H9 (cell line): ENCODE measurements at regions not wholly inside any gene's neighbourhood (a gene's known extent, or its start where the extent isn't known, plus 50 kb on each side); places are given as distances from the start of the nearest gene placed in this dataset.

Experiments used
- DNase-seq: peaks from one replicate; pipeline ENCODE4 v3.0.0-alpha.2; 2017
- H2AFZ ChIP-seq: one replicate; pipeline ENCODE4 v1.6.1; 2013; ENCODE audit warnings: mild to moderate bottlenecking, low read length, control low read depth, moderate library complexity
- H2AK5ac ChIP-seq: 2 replicates; pipeline ENCODE4 v1.6.1; 2013; ENCODE audit warnings: low read length, control low read depth, mixed read lengths; ENCODE audit not compliant: insufficient read length
- H2BK120ac ChIP-seq: one replicate; pipeline ENCODE4 v1.6.1; 2013; ENCODE audit warnings: low read depth, mild to moderate bottlenecking, low read length, control low read depth, inconsistent platforms; ENCODE audit not compliant: poor library complexity, severe bottlenecking
- H2BK12ac ChIP-seq: 2 replicates; pipeline ENCODE4 v1.6.1; 2013; ENCODE audit warnings: low read length, control low read depth, mixed read lengths, low read depth; ENCODE audit not compliant: insufficient read length
- H2BK15ac ChIP-seq: 2 replicates; pipeline ENCODE4 v1.6.1; 2013; ENCODE audit warnings: low read depth, low read length, control low read depth
- H2BK20ac ChIP-seq: one replicate; pipeline ENCODE4 v1.6.1; 2013; ENCODE audit warnings: low read depth, mild to moderate bottlenecking, low read length, control low read depth, inconsistent platforms; ENCODE audit not compliant: poor library complexity, severe bottlenecking
- H2BK5ac ChIP-seq: 2 replicates; pipeline ENCODE4 v1.6.1; 2013; ENCODE audit warnings: low read length, control low read depth, mixed read lengths; ENCODE audit not compliant: insufficient read length
- H3K14ac ChIP-seq: 2 replicates; pipeline ENCODE4 v1.6.1; 2013; ENCODE audit warnings: low read length, control low read depth; ENCODE audit not compliant: insufficient read depth
- H3K18ac ChIP-seq: 2 replicates; pipeline ENCODE4 v1.6.1; 2013; ENCODE audit warnings: low read depth, mild to moderate bottlenecking, mixed read lengths, low read length, control low read depth; ENCODE audit not compliant: insufficient read length
- H3K23ac ChIP-seq: 2 replicates; pipeline ENCODE4 v1.6.1; 2013; ENCODE audit warnings: low read length, control low read depth, mixed read lengths, low read depth; ENCODE audit not compliant: insufficient read length
- H3K23me2 ChIP-seq: 2 replicates; pipeline ENCODE4 v1.6.1; 2013; ENCODE audit warnings: low read depth, mild to moderate bottlenecking, mixed read lengths, low read length, control low read depth; ENCODE audit not compliant: insufficient read length, poor library complexity, severe bottlenecking
- H3K27ac ChIP-seq: 2 replicates; pipeline ENCODE4 v1.5.1; 2013; ENCODE audit warnings: low read length, control low read depth, mixed read lengths, low read depth; ENCODE audit not compliant: insufficient read length
- H3K27me3 ChIP-seq: 2 replicates; pipeline ENCODE4 v1.6.1; 2013; ENCODE audit warnings: low read length, control low read depth, inconsistent platforms; ENCODE audit not compliant: insufficient read depth
- H3K4ac ChIP-seq: 2 replicates; pipeline ENCODE4 v1.6.1; 2013; ENCODE audit warnings: low read depth, mild to moderate bottlenecking, control low read depth, inconsistent platforms, low read length, moderate library complexity
- H3K4me1 ChIP-seq: 2 replicates; pipeline ENCODE4 v1.6.1; 2013; ENCODE audit warnings: low read length, control low read depth, inconsistent platforms; ENCODE audit not compliant: insufficient read depth
- H3K4me2 ChIP-seq: 2 replicates; pipeline ENCODE4 v1.6.1; 2013; ENCODE audit warnings: low read length, control low read depth, mixed read lengths; ENCODE audit not compliant: insufficient read length, insufficient read depth
- H3K56ac ChIP-seq: 2 replicates; pipeline ENCODE4 v1.6.1; 2013; ENCODE audit warnings: low read depth, mild to moderate bottlenecking, mixed read lengths, low read length, control low read depth; ENCODE audit not compliant: insufficient read length
- H3K79me1 ChIP-seq: 2 replicates; pipeline ENCODE4 v1.6.1; 2013; ENCODE audit warnings: low read depth, mild to moderate bottlenecking, moderate library complexity, low read length, control low read depth, inconsistent platforms; ENCODE audit not compliant: insufficient read depth, poor library complexity, severe bottlenecking
- H3K79me2 ChIP-seq: 2 replicates; pipeline ENCODE4 v1.6.1; 2013; ENCODE audit warnings: low read length, control low read depth, inconsistent platforms; ENCODE audit not compliant: insufficient read depth
- H3K9ac ChIP-seq: 2 replicates; pipeline ENCODE4 v1.6.1; 2013; ENCODE audit warnings: low read length, control low read depth, mixed read lengths; ENCODE audit not compliant: insufficient read length; ENCODE audit errors: extremely low read depth
- H3K9me3 ChIP-seq: one replicate; pipeline ENCODE4 v1.6.1; 2013; ENCODE audit warnings: low read depth, low read length, inconsistent platforms; ENCODE audit not compliant: control insufficient read depth
- H3T11ph ChIP-seq: one replicate; pipeline ENCODE4 v1.6.1; 2013; ENCODE audit warnings: mild to moderate bottlenecking, low read length, control low read depth, inconsistent platforms
- H4K20me1 ChIP-seq: one replicate; pipeline ENCODE4 v1.6.1; 2013; ENCODE audit not compliant: control insufficient read depth, insufficient read length, insufficient read depth
- H4K5ac ChIP-seq: 2 replicates; pipeline ENCODE4 v1.6.1; 2013; ENCODE audit warnings: low read depth, mild to moderate bottlenecking, mixed read lengths, low read length, control low read depth; ENCODE audit not compliant: insufficient read length
- H4K8ac ChIP-seq: replicated peaks from 2 replicates; pipeline ENCODE4 v1.6.1; 2013; ENCODE audit warnings: low read length, control low read depth, mixed read lengths, low read depth; ENCODE audit not compliant: insufficient read length
- H4K91ac ChIP-seq: 2 replicates; pipeline ENCODE4 v1.6.1; 2013; ENCODE audit warnings: low read depth, mild to moderate bottlenecking, moderate library complexity, mixed read lengths, low read length, control low read depth; ENCODE audit not compliant: insufficient read length
- H3K27ac Mint-ChIP-seq, 3 experiments: 2 replicates in 2 of 3; 3 replicates in 1 of 3; pipeline ENCODE4 v1.8.0; 2020 to 2021; ENCODE audit warnings: mixed read lengths in 3 of 3, mild to moderate bottlenecking in 1 of 3, moderate library complexity in 1 of 3
- H3K27me3 Mint-ChIP-seq: 2 replicates; pipeline ENCODE4 v1.8.0; 2021; ENCODE audit warnings: low read depth, mild to moderate bottlenecking, moderate library complexity, mixed read lengths
- H3K36me3 Mint-ChIP-seq, 3 experiments: 2 replicates in 2 of 3; 3 replicates in 1 of 3; pipeline ENCODE4 v1.8.0; 2020 to 2021; ENCODE audit warnings: low read depth in 3 of 3, mixed read lengths in 3 of 3; ENCODE audit not compliant: insufficient read depth in 1 of 3
- H3K4me1 Mint-ChIP-seq, 2 experiments: 2 replicates each; pipeline ENCODE4 v1.8.0; 2020; ENCODE audit warnings: mixed read lengths in 2 of 2
- H3K4me3 Mint-ChIP-seq, 2 experiments: 2 replicates in 1 of 2; 3 replicates in 1 of 2; pipeline ENCODE4 v1.8.0; 2020 to 2021; ENCODE audit warnings: mild to moderate bottlenecking in 2 of 2, mixed read lengths in 2 of 2, moderate library complexity in 1 of 2
- H3K9me3 Mint-ChIP-seq, 2 experiments: 2 replicates in 1 of 2; 3 replicates in 1 of 2; pipeline ENCODE4 v1.8.0; 2020; ENCODE audit warnings: mild to moderate bottlenecking in 2 of 2, mixed read lengths in 2 of 2, moderate library complexity in 1 of 2
- CTCF ChIP-seq: fragments of 200-600 bp; sonication (generic); conservative IDR thresholded peaks from 3 replicates; pipeline ENCODE4 v1.8.0; 2021; ENCODE audit warnings: antibody characterized with exemption, mild to moderate bottlenecking
- WGBS: extraction: QIAGEN DNeasy Blood & Tissue Kit; methylation state at CpG from one replicate; pipeline ENCODE4 v1.1.7; 2013; ENCODE audit warnings: missing lambda C conversion rate, low lambda C conversion rate, mixed read lengths; ENCODE audit not compliant: insufficient read length; ENCODE audit errors: extremely low coverage; 5-methylcytosine and 5-hydroxymethylcytosine counted together

GRCh38 chr2:177084607-177085006 is 128.0 kb upstream of the HNRNPA3 start:
- WGBS, result no CpG with 5 or more reads among the region's 4 CpGs
- H3K27me3 ChIP-seq, result no peaks in the 10 kb centered on the region
- H3K27ac ChIP-seq, result no peak overlapping the region
- H4K20me1 ChIP-seq, result no peaks in the 10 kb centered on the region
- no peak overlapping the region for H4K8ac ChIP-seq
- H3K23me2 ChIP-seq, result no peaks in the 10 kb centered on the region
- H3K79me1 ChIP-seq, result no peaks in the 10 kb centered on the region
- no peak overlapping the region for H4K91ac ChIP-seq
- H3K9me3 ChIP-seq, result no peaks in the 10 kb centered on the region
- no peak overlapping the region for H2BK20ac ChIP-seq
- no peak for DNase-seq
- Mint-ChIP-seq H3K4me3 (no peak overlapping the region), H3K27ac (no peak overlapping the region), H3K27me3 (peaks cover 2% of the 10 kb centered on the region), H3K4me1 (peaks cover 0 to 5% of the 10 kb centered on the region in 2 experiments; a peak in 1 of 4 replicates), H3K9me3 (no peaks in the 10 kb centered on the region), H3K36me3 (no peaks in the 10 kb centered on the region)
- no peak overlapping the region for H3K18ac ChIP-seq
- no peak overlapping the region for H3K14ac ChIP-seq
- no peaks in the 10 kb centered on the region for H3K4me1 ChIP-seq
- no peak overlapping the region for H2BK15ac ChIP-seq
- no peak overlapping the region for H4K5ac ChIP-seq
- no peak overlapping the region for H2BK120ac ChIP-seq
- no peak for TF ChIP-seq CTCF
- H3K56ac ChIP-seq, result no peak overlapping the region
- H2BK5ac ChIP-seq, result no peak overlapping the region
- H3K4ac ChIP-seq, result no peak overlapping the region
- H2AFZ ChIP-seq, result no peak overlapping the region
- H3T11ph ChIP-seq, result no peak overlapping the region
- H3K9ac ChIP-seq, result no peak overlapping the region
- H2AK5ac ChIP-seq, result no peak overlapping the region
- H3K23ac ChIP-seq, result no peak overlapping the region
- H3K79me2 ChIP-seq, result no peaks in the 10 kb centered on the region
- no peak overlapping the region for H2BK12ac ChIP-seq
- no peak overlapping the region for H3K4me2 ChIP-seq
